ENCODE measurements at regions not wholly inside any gene's neighbourhood (a gene's known extent, or its start where the extent isn't known, plus 50 kb on each side); places are given as distances from the start of the nearest gene placed in this dataset.

DNA sequence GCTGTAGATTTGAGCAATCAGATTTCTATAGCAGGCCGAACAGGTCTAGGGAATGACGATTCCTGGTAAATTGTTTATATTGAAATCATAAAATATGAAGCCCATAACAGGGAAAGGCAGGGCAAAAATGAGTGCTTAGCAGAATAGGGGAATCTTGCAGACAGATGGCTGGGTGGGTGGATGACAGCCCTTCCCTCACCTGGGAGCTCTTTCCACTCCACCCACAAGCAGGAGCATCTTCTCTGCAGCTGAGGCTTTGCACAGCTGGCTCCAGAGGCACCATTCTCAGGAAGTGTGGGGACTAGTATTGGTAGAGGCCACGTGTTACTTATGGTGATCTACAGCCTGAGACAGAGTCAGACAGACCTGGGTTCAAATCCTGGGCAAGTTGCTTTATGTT is 55.9 kb upstream of the SYN2 start:
- no peaks in the 10 kb centered on the region for H3K36me3 ChIP-seq
- intact Hi-C loops (cut with DNase I): no loop called here
- H3K4me3 ChIP-seq: no peak overlapping the region
- H3K27me3 ChIP-seq: no peaks in the 10 kb centered on the region
- H3K4me1 ChIP-seq: no peaks in the 10 kb centered on the region
- no peak overlapping the region for H3K27ac ChIP-seq
- TF ChIP-seq, protein P1, sequence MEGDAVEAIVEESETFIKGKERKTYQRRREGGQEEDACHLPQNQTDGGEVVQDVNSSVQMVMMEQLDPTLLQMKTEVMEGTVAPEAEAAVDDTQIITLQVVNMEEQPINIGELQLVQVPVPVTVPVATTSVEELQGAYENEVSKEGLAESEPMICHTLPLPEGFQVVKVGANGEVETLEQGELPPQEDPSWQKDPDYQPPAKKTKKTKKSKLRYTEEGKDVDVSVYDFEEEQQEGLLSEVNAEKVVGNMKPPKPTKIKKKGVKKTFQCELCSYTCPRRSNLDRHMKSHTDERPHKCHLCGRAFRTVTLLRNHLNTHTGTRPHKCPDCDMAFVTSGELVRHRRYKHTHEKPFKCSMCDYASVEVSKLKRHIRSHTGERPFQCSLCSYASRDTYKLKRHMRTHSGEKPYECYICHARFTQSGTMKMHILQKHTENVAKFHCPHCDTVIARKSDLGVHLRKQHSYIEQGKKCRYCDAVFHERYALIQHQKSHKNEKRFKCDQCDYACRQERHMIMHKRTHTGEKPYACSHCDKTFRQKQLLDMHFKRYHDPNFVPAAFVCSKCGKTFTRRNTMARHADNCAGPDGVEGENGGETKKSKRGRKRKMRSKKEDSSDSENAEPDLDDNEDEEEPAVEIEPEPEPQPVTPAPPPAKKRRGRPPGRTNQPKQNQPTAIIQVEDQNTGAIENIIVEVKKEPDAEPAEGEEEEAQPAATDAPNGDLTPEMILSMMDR (IDR thresholded peaks at IDR 0.05): no peak
- no peak for DNase-seq (ENCODE audit: low spot score in 2 of 2)
- H3K9me3 ChIP-seq: no peaks in the 10 kb centered on the region

DNA sequence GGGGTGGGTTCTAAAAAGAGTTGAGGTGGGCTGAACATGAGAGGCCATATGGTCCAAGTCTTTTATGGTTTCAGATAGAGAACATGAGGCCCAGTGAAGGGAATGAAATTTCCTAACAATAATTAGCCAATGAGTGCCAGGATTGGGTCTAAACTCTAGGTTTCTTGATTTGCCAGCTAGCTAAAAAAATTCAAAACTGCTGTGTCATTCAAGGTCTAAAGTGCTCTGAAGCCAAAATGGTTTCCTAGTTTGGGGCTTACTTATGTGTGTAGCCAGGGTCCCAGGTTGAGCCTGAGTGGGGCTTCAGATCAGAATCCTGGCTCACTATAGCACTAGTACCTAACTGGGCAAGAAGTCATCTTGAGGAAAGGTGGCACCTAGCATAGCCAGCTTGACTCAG is 55.3 kb upstream of the SYN2 start:
- no peak overlapping the region for H3K4me3 ChIP-seq
- no peak for DNase-seq (ENCODE audit: low spot score in 2 of 2)
- no peak overlapping the region for H3K27ac ChIP-seq
- intact Hi-C loops (cut with DNase I): no loop called here
- H3K27me3 ChIP-seq: no peaks in the 10 kb centered on the region
- TF ChIP-seq, protein P1 (IDR thresholded peaks at IDR 0.05): no peak
- H3K36me3 ChIP-seq: no peaks in the 10 kb centered on the region
- no peaks in the 10 kb centered on the region for H3K9me3 ChIP-seq
- no peaks in the 10 kb centered on the region for H3K4me1 ChIP-seq

DNA sequence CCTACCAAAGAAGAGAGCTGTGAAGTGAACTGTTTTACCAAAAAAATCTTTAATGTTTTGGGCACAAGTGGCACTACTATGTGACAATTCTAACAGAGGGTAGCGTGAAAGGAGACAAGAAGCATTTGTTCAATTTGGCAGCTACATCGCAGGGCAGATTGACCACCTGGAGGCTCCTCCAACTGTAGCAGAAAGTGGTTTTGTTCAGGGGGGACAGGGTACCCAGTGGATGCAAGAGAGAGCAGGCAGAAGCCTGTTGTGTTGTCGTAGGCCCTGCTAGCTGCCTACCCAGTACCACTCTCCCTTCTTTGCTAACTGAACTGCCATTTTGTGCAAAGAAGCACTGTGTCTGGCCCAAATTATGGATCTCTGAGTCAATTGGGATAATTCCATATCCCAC is 54.8 kb upstream of the SYN2 start:
- Histone ChIP-seq H3K36me3 (no peaks in the 10 kb centered on the region), H3K27me3 (no peaks in the 10 kb centered on the region), H3K4me1 (no peaks in the 10 kb centered on the region), H3K9me3 (no peaks in the 10 kb centered on the region), H3K27ac (no peak overlapping the region), H3K4me3 (no peak overlapping the region)
- TF ChIP-seq, protein P1 (IDR thresholded peaks at IDR 0.05): no peak
- intact Hi-C loops (cut with DNase I): no loop called here
- DNase-seq (ENCODE audit: low spot score in 2 of 2): no peak

DNA sequence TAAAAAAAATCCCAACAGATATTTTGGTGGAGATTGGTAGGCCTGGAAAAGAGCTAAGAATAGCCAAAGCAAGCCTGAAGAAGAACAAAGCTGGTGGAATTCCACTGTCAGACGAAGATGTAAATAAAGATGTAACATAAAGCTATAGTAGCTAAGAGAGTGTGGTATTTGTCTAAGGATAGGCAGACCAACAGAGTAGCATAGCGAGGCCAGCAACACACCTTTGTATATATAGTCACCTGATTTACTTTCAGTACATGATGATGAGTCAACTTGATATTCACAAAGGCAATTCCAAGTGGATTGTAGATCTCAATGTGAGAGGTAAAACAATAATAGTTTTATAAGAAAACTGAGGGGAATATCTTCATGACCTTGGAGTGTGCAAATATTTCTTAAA is 53.6 kb upstream of the SYN2 start:
- H3K9me3 ChIP-seq: no peaks in the 10 kb centered on the region
- DNase-seq (ENCODE audit: low spot score in 2 of 2): no peak
- TF ChIP-seq, protein P1 (IDR thresholded peaks at IDR 0.05): no peak
- no peaks in the 10 kb centered on the region for H3K4me1 ChIP-seq
- H3K4me3 ChIP-seq: no peak overlapping the region
- H3K27ac ChIP-seq: no peak overlapping the region
- H3K36me3 ChIP-seq: no peaks in the 10 kb centered on the region
- intact Hi-C loops (cut with DNase I): no loop called here
- H3K27me3 ChIP-seq: no peaks in the 10 kb centered on the region

DNA sequence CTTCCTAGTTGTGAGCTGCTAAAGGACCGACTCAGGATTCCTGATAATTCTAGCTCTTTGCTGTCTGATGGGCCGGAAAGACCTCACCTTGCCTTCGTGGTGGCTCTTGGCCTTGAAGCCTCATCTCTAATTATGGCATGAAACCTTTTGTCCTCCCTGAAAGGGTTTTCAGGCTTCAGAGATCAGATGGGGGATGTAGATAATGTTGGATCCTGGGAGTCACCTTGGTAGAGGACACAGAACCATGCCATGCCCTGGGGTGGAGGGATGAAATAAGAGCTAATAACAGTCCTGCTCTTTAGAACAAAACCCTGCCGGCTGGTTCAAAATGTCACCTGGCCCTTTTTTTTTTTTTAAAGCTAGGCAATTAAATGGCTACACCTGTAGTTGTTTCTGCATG is 50.8 kb upstream of the SYN2 start:
- Histone ChIP-seq H3K27me3 (no peaks in the 10 kb centered on the region), H3K4me3 (no peak overlapping the region), H3K4me1 (no peaks in the 10 kb centered on the region), H3K9me3 (no peaks in the 10 kb centered on the region), H3K36me3 (no peaks in the 10 kb centered on the region), H3K27ac (no peak overlapping the region)
- DNase-seq (ENCODE audit: low spot score in 2 of 2): no peak
- TF ChIP-seq, protein P1 (IDR thresholded peaks at IDR 0.05): no peak
- intact Hi-C loops (cut with DNase I): no loop called here

DNA sequence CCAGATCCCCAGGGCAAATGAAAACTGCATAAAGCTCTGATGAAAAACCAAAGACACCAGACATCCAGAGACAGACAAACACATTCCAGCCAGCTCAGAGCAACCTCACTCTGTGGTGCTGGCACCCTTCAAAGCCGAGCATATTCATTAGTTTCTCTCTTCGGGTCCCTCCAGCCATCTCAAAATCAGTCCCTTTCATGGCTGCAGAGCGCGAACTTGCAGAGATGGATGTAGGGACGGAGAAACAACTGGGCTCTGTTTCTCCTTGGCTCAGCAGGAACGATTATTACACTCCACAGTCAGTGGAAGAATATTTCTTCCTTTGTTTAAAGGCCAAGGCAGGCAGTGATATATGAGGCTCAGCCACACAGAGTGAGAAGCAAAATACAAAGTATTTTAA is 50.4 kb upstream of the SYN2 start:
- Histone ChIP-seq H3K9me3 (no peaks in the 10 kb centered on the region), H3K4me3 (no peak overlapping the region), H3K4me1 (no peaks in the 10 kb centered on the region), H3K36me3 (no peaks in the 10 kb centered on the region), H3K27me3 (no peaks in the 10 kb centered on the region), H3K27ac (no peak overlapping the region)
- intact Hi-C loops (cut with DNase I): no loop called here
- TF ChIP-seq, protein P1 (IDR thresholded peaks at IDR 0.05): no peak
- no peak for DNase-seq (ENCODE audit: low spot score in 2 of 2)

All from ascending aorta (tissue), 2 donors.